HepG2 (cell line): ENCODE measurements at regions not wholly inside any gene's neighbourhood (a gene's known extent, or its start where the extent isn't known, plus 50 kb on each side); places are given as distances from the start of the nearest gene placed in this dataset.

ENCODE experiments used
- ARNTL ChIP-seq: sonication (generic); formaldehyde crosslinking; IDR thresholded peaks from 2 replicates; pipeline ENCODE4 v1.4.0; 2020; ENCODE audit warnings: mild to moderate bottlenecking, missing genetic modification reagents
- KDM5B ChIP-seq: sonication (generic); formaldehyde crosslinking; IDR thresholded peaks from 2 replicates; pipeline ENCODE4 v1.4.0; 2020; ENCODE audit warnings: missing genetic modification reagents, mild to moderate bottlenecking, borderline replicate concordance
- NFE2L1 ChIP-seq: sonication (generic); formaldehyde crosslinking; IDR thresholded peaks from 2 replicates; pipeline ENCODE4 v1.4.0; 2020; ENCODE audit warnings: missing genetic modification reagents, mild to moderate bottlenecking, borderline replicate concordance
- POLR2A ChIP-seq, 2 experiments: IDR thresholded peaks; 2 replicates each; pipeline ENCODE4 v1.6.1; 2011; ENCODE audit warnings: low read depth in 2 of 2, low read length in 2 of 2, mild to moderate bottlenecking in 1 of 2, moderate library complexity in 1 of 2; ENCODE audit not compliant: insufficient read depth in 1 of 2
- TF ChIP-seq, protein P1 (sequence below): sonication (generic); formaldehyde crosslinking; IDR thresholded peaks from 2 replicates; pipeline ENCODE4 v1.9.0; 2021; ENCODE audit warnings: missing genetic modification reagents, borderline replicate concordance
- TF ChIP-seq, protein P2 (sequence below): sonication (generic); formaldehyde crosslinking; IDR thresholded peaks from 2 replicates; pipeline ENCODE4 v1.5.0; 2020; ENCODE audit warnings: mild to moderate bottlenecking, missing genetic modification reagents, moderate library complexity

DNA sequence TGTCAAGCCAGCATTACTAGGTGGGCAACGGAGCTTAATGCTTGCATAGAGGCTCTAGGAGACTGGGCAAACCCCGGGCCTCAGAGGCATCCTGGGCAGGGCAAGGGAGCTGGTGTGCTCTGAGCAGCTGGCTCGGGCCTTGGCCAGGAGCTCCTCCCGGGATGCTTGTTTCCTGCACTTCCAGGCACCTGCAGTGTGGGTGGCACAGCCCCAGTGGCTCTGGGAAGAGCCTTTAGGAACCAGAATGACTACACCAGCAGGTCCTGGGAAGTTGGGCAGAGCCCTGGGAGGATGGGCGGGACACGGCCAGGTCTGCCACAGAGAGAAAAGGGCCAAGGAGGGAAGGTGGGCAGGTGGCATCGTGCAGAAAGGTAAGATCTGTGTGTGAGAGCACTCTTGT lies 80.4 kb upstream of the CD93 start:
- TF ChIP-seq, protein P1, sequence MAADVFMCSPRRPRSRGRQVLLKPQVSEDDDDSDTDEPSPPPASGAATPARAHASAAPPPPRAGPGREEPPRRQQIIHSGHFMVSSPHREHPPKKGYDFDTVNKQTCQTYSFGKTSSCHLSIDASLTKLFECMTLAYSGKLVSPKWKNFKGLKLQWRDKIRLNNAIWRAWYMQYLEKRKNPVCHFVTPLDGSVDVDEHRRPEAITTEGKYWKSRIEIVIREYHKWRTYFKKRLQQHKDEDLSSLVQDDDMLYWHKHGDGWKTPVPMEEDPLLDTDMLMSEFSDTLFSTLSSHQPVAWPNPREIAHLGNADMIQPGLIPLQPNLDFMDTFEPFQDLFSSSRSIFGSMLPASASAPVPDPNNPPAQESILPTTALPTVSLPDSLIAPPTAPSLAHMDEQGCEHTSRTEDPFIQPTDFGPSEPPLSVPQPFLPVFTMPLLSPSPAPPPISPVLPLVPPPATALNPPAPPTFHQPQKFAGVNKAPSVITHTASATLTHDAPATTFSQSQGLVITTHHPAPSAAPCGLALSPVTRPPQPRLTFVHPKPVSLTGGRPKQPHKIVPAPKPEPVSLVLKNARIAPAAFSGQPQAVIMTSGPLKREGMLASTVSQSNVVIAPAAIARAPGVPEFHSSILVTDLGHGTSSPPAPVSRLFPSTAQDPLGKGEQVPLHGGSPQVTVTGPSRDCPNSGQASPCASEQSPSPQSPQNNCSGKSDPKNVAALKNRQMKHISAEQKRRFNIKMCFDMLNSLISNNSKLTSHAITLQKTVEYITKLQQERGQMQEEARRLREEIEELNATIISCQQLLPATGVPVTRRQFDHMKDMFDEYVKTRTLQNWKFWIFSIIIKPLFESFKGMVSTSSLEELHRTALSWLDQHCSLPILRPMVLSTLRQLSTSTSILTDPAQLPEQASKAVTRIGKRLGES (CRISPR knock-in tag) = no peak
- TF ChIP-seq KDM5B (CRISPR knock-in tag) (no peak), ARNTL (no peak), NFE2L1 (no peak), POLR2A (IDR thresholded peaks at IDR 0.05; ENCODE audit: insufficient read depth in 1 of 2, low read depth in 2 of 2, low read length in 2 of 2) (no peak)
- TF ChIP-seq, protein P2, sequence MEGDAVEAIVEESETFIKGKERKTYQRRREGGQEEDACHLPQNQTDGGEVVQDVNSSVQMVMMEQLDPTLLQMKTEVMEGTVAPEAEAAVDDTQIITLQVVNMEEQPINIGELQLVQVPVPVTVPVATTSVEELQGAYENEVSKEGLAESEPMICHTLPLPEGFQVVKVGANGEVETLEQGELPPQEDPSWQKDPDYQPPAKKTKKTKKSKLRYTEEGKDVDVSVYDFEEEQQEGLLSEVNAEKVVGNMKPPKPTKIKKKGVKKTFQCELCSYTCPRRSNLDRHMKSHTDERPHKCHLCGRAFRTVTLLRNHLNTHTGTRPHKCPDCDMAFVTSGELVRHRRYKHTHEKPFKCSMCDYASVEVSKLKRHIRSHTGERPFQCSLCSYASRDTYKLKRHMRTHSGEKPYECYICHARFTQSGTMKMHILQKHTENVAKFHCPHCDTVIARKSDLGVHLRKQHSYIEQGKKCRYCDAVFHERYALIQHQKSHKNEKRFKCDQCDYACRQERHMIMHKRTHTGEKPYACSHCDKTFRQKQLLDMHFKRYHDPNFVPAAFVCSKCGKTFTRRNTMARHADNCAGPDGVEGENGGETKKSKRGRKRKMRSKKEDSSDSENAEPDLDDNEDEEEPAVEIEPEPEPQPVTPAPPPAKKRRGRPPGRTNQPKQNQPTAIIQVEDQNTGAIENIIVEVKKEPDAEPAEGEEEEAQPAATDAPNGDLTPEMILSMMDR (CRISPR knock-in tag) = no peak
